Stimulated activated CD4-positive, alpha-beta T cell treated with anti-CD3 and anti-CD28 coated beads, Interleukin-12 subunit alpha, Interleukin-12 subunit beta, amount 100 ng/mL, for 48 hours (primary cell): ENCODE measurements at regions not wholly inside any gene's neighbourhood (a gene's known extent, or its start where the extent isn't known, plus 50 kb on each side); places are given as distances from the start of the nearest gene placed in this dataset.

Source experiments
- DNase-seq, 3 donors: peaks; one replicate each; pipeline ENCODE4 v3.0.0-alpha.2; 2020; ENCODE audit warnings: low read depth in 2 of 3, low spot score in 1 of 3

- DNase-seq: no peak
These were observed 208.3 kb downstream of the ZC3H11B start for GRCh38 chr1:219404629-219405028.

DNA sequence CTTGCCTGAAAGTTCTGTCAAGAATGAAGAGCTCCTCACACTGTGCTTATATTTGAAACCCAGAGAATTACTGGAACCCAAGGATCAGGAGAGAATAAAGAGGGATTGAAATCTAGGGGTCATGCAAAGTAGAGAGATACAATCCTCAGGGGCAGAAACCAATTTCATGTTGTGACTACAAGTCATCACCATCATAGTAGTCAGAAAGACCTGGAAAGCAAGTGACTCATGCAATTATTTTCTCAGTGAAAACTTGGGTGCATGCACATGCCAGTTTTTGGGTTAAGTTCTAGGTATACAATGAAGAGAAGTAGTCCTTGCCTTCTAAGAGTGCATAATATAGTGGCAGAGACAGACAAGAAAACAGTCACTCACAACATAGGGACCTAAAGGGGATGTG is 210.0 kb downstream of the ZC3H11B start:
- no peak for DNase-seq

DNA sequence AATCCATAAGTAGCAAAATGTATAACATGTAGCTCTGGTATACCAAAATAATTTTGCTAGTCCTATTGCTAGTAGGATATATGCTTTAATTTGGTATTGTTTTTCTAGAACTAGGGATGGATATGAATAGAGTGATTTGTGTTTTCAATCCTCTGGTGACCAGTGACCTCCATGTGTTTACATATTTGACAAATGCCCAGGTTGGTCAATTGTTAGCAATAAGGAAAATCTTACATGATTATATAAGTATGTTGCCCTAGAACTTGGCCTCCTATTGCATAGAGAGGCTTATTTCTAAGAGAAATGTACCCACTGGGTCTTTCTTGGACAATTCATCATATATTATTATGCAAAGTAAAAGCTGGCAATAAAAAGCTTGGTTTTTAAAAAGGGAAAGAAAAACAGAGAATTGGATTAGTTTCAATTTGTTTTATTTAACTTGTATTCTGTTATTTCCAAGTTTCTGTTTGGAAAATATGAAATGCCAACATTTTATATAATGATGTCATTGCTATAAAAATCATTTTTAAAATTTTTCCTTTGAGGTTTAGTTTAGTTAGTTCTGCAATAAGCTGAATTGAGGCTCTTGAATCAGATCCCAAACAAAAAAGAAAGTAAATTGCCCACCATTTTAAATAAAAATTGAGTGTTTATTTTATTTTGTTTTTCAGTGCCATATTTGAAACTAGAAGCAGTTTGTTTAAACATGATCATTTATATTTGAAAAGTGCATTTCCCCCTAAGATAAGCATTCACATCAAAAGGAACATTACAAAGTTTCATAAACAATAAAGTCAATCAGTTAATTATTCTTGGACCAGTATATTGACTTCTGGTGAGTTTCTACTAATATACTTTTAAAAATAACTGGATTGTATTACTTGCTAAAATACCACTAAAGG is 210.9 kb downstream of the ZC3H11B start:
- DNase-seq: no peak

- DNase-seq: no peak
These were observed 213.5 kb downstream of the ZC3H11B start for GRCh38 chr1:219399446-219399845.

DNA sequence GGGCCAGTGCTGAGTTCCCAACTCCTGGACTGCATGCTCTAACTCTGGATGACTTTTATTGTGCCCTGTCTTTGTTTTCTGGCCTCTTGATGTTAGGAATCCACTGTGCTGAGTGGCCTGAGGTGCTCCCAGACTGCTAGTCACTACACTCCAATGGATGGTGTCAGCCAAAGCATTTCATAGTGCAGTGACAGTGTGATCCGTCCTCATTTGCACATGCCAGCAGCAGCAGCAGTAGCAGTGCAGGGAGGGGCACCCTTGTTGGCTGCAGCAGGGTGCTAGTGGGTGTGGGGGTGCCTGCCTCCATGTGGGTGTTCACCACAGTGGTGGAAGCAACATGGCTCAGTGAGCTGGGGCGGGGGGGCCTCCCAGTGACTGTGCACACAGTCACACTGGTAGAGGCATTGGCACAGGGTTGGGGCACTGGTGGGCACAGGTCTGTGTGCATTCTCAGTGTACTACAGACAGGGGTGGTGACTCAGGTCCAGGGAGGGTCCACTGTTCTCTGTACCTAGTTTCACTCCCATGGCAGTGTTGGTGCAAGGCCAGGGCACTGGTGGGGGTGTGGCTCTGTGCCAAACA is 214.0 kb downstream of the ZC3H11B start:
- DNase-seq: no peak

- DNase-seq: no peak
These were observed 215.4 kb downstream of the ZC3H11B start for GRCh38 chr1:219397511-219397910.

GRCh38 chr1:219391297-219391696 is 217.6 kb downstream of the LYPLAL1 start:
- no peak for DNase-seq

GRCh38 chr1:219387211-219387610 is 213.5 kb downstream of the LYPLAL1 start:
- no peak for DNase-seq

GRCh38 chr1:219385787-219386427 is 212.2 kb downstream of the LYPLAL1 start:
- peak in 1 of 3 donors; percentile 30 for DNase-seq

DNA sequence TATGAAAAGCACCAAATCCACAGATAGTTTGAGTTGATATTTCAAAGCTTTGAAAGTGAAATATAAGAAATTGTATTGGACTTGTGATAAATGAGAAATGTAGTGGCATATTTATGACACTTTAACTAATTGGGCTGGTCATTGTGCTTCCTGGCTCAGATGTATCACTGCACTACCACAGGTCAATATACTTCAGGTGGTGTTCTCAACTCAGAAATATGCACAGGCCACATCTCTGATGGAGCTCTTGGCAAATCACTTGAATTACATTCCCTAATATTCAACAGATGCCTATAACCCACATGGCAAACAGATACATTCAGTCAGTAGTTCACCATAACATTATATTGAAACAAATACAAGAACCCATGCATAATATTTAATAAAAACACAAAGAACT is 209.6 kb downstream of the LYPLAL1 start:
- DNase-seq: no peak

- no peak for DNase-seq
These were observed 207.7 kb downstream of the LYPLAL1 start for GRCh38 chr1:219381396-219381795.

GRCh38 chr1:219380463-219380862 is 206.8 kb downstream of the LYPLAL1 start:
- no peak for DNase-seq

DNA sequence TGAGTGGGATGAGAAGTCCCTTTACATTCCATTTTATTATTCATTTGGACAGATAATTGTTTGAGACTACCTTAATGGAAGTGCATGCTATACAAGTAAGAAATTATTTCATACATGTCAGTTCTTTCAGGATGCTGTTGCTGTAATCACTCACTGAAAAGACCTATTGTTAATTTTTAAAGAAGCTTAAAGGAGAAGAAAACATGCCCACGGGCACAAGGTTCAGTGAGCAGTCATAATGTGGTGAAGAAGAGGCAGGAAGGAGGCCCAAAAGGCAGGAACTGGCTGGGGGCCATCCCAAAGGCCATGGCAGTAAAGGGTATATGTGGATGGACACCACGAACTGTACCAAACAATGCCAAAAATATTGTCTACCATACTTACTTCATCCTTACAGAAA is 206.0 kb downstream of the LYPLAL1 start:
- no peak for DNase-seq

DNA sequence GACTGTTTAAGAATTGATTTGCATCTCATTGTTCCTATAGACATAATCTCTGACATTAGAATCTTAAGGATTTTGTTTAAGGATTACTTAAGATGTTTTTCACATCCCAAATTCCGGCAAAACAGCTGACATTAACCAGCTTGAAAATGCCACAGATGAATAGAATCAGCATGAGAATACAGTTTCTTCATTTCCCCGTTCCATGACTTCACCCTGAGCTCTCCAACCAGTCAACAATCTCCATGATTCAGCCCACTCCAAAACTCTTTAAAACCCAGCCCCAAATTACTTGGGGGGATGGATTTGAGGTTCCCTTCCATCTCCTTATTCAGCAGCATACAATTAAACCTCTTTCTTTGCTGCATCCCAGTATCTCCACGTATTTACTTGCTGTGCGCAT is 201.0 kb downstream of the LYPLAL1 start:
- DNase-seq: no peak

DNA sequence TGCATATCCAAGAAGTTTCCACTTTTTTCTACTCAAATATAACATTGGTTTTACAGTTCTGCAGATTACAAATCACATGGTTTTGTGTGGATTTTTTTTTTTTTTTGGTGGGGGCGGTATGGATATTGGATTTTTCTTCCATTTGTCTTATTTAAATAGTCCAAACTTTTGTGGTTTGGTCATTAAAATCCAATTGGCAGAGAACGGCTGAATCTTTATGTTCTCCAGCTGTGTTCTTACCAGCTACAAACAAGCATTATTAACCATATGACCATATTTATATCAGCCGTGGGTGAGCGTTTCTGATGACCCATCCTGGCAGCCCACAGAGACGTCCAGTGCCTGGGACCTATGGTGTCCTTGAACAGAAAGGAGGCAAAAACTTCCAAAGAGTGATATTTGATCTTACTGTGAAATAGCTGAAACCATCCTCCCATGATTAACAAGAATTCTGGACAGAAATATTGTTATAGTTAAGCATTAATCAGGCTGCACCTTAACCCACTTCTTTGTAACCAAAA is 200.4 kb downstream of the LYPLAL1 start:
- no peak for DNase-seq

DNA sequence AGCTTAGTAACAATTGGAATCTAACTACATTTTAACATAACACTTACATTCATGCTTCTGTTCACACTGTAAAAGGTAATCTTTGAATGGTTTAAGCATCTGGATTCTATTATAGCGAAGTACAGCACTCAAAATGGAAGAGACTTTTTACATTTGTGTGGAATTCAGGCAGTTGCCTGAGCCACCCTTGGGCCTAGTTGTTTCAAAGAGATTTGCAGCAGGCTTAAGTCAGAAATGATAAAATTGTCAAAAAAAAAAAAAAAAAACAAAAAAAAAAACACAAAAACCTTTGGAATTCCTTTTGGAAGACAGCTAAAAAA is 199.9 kb downstream of the LYPLAL1 start:
- DNase-seq: no peak

DNA sequence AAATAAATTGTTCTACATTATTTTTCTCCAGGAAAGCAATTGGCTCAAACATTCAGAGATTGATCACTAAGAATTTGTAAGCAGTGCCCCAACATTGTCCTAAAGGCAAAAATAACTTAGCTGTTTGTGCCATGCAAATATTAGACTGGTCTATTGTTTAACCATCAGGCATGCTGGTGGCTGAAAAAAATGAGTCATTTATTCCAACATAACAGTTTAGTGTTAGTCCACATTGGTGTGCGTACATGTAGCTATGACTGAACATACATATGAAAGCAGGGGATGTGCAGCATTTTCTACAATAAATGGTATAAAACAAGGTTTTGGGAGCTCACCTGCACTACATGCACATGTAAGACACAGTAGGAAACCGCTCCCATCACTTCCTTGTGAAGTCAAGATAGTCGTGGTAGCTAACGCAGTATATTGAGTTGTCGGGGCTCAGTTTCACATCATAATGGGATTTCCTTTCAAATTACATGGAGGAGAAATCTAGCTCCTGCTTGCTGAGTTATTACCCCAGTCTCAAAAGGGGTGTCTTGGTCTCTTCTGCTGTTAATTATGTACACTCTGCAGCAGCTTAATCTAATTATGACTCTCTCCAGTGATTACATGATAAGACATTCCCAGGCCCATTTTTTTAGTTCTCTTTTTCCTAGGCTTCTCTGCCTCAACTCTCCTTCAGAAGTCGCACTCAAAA is 199.4 kb downstream of the LYPLAL1 start:
- DNase-seq: no peak

DNA sequence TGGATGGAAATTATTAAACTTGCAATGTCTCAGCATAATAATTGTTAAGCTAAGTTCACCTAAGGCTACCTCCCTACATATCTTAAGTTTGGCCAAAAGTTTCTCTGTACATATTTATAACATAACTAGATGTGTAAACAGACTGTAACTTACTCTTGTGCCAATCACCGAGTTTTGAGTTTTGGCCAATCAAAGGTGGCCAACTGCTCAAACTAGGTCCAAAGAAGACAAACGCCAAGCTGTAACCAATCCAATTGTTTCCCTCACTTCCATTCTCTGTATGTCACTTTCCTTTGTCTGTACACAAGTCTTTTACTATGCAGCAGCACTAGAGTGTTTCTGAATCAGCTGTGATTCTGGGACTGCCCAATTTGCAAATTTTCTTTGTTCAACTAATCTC is 197.8 kb downstream of the LYPLAL1 start:
- no peak for DNase-seq

DNA sequence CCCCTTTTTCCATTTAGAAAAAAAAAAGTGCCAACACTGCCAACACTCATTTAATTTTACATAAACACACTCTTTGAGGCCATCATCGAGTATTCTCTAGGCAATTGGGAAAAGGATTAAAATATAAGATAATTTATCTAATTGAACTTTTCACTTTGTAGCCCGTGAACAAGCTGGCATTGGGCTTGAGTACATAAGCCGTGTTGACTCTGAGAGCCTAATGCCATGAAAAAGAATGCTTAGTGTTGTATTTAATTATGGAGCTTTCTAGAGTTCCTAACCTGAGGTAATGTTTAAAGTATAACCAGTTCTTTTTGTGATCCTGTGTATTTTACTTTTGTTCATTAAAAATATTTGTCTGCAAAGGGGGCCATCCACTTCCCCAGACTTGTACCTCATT is 193.8 kb downstream of the LYPLAL1 start:
- DNase-seq: no peak

GRCh38 chr1:219365451-219365850 is 191.8 kb downstream of the LYPLAL1 start:
- DNase-seq: no peak

DNA sequence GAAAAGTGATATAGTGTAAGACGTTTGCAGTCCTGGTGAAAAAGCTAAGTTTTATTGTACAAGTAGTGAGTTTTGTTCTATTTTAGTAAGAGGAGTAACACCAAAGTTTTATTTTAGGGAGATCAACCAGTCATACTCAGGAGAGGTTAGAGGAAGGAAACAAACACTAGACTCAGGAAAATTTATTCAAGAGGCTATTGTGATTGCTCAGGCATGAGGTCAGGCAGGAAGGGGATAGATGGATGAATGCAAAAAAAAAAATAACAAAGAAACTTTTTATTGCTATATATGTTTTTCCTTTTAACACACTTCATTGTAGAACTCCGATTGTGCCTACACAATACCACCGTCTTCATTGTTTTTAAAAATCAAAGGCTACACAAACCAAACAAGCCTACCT is 189.0 kb downstream of the LYPLAL1 start:
- no peak for DNase-seq

- DNase-seq: no peak
These were observed 185.4 kb downstream of the LYPLAL1 start for GRCh38 chr1:219359126-219359525.
